ENCODE measurements at regions not wholly inside any gene's neighbourhood (a gene's known extent, or its start where the extent isn't known, plus 50 kb on each side); places are given as distances from the start of the nearest gene placed in this dataset.

GRCh38 chr9:78857373-78858225 lies 560.7 kb downstream of the PSAT1 start:
- TF ChIP-seq ZFX (IDR thresholded peaks at IDR 0.05; ENCODE audit: borderline replicate concordance), result no peak
- TF ChIP-seq, protein P1, sequence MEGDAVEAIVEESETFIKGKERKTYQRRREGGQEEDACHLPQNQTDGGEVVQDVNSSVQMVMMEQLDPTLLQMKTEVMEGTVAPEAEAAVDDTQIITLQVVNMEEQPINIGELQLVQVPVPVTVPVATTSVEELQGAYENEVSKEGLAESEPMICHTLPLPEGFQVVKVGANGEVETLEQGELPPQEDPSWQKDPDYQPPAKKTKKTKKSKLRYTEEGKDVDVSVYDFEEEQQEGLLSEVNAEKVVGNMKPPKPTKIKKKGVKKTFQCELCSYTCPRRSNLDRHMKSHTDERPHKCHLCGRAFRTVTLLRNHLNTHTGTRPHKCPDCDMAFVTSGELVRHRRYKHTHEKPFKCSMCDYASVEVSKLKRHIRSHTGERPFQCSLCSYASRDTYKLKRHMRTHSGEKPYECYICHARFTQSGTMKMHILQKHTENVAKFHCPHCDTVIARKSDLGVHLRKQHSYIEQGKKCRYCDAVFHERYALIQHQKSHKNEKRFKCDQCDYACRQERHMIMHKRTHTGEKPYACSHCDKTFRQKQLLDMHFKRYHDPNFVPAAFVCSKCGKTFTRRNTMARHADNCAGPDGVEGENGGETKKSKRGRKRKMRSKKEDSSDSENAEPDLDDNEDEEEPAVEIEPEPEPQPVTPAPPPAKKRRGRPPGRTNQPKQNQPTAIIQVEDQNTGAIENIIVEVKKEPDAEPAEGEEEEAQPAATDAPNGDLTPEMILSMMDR (IDR thresholded peaks at IDR 0.05), result no peak
- H3K27ac ChIP-seq, result no peak overlapping the region

GRCh38 chr9:78858266-78858665 lies 561.3 kb downstream of the PSAT1 start:
- TF ChIP-seq, protein P1 (IDR thresholded peaks at IDR 0.05), result no peak
- no peak for TF ChIP-seq ZFX (IDR thresholded peaks at IDR 0.05; ENCODE audit: borderline replicate concordance)

GRCh38 chr9:78860801-78861475 lies 564.0 kb downstream of the PSAT1 start:
- TF ChIP-seq ZFX (IDR thresholded peaks at IDR 0.05; ENCODE audit: borderline replicate concordance), result no peak
- TF ChIP-seq, protein P1 (IDR thresholded peaks at IDR 0.05), result no peak
- H3K27ac ChIP-seq, result no peak overlapping the region

More at GRCh38 chr9:78858266-78858665, 561.3 kb downstream of the PSAT1 start:
- no peak overlapping the region for H3K27ac ChIP-seq

DNA sequence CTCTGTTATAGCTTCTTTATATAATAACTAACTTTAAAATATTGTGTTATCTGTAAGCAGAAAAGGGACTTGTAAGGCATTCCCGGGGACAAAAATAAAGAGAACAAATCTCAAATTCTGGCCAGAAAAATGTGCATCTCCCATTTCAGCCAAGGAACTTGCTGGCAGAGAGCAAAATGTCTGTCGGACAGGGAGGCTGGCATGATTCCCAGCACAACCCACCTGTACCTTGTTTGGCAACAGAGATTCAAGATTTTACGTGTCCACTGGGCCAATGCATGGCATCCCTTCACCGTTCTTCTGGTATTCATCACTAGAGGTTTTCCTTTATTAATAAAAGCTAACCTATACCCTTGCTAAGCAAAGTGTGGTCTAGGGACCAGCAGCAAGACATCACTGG lies 566.6 kb downstream of the PSAT1 start:
- TF ChIP-seq, protein P1 (IDR thresholded peaks at IDR 0.05), result no peak
- TF ChIP-seq ZFX (IDR thresholded peaks at IDR 0.05; ENCODE audit: borderline replicate concordance), result no peak
- H3K27ac ChIP-seq, result no peak overlapping the region

- TF ChIP-seq, protein P1 (IDR thresholded peaks at IDR 0.05), result no peak
- TF ChIP-seq ZFX (IDR thresholded peaks at IDR 0.05; ENCODE audit: borderline replicate concordance), result no peak
- H3K27ac ChIP-seq, result no peak overlapping the region
Observed at GRCh38 chr9:78865737-78866136, 568.8 kb downstream of the PSAT1 start.

DNA sequence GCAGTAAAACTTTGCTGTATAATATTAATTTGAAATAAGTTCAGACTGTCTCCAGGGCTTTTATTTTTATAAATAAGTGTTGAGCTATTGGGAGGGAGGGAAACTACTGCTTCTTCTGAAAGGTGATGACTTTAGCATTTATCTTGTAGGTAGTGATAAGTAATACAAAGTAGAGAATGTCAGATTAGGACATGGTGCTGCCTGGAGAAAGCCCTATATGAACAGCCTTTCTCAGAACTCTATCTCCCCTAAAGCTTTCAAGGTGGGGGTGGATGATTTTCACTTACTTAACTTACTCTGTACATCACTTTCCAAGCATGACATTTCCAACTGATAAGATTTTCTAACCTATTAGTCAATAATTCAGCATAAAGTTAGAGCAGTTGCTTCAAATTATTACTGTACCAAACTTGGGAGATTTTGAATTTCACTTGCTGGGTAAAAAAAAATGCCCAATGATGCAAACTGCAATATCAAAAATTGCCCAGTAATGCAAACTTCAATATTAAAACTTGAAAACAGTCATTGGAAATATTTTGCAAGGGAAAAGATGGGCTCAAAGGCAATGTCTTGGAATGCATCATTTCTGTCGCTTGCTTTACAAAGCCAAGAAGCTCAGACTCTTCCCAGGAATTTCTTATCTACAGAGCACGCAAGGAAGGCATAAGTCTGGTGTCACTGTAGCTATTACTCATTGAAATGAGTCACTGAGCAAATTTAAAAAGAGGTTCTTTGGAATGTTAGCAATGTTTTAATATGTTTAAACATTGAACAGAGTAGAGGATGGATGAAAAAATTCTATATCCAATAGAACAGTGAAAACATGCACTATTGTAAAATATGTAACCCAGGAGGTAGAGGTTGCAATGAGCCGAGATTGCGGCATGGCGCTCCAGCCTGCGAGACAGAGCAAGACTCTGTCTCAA lies 569.5 kb downstream of the PSAT1 start:
- no peak overlapping the region for H3K27ac ChIP-seq
- no peak for TF ChIP-seq ZFX (IDR thresholded peaks at IDR 0.05; ENCODE audit: borderline replicate concordance)
- TF ChIP-seq, protein P1 (IDR thresholded peaks at IDR 0.05), result no peak

Measured in 22Rv1 (cell line).